Suprapubic skin (tissue), 4 donors: ENCODE measurements at regions not wholly inside any gene's neighbourhood (a gene's known extent, or its start where the extent isn't known, plus 50 kb on each side); places are given as distances from the start of the nearest gene placed in this dataset.

Experiments
- DNase-seq, 2 donors: peaks; one replicate each; pipeline ENCODE4 v3.0.0-alpha.2; 2019; ENCODE audit warnings: low spot score in 2 of 2
- H3K27ac ChIP-seq: fragments of 200-600 bp; sonication (generic); one replicate; pipeline ENCODE4 v1.5.1; 2019
- H3K27me3 ChIP-seq: fragments of 200-600 bp; sonication (generic); one replicate; pipeline ENCODE4 v1.5.1; 2019
- H3K36me3 ChIP-seq: fragments of 200-600 bp; sonication (generic); one replicate; pipeline ENCODE4 v1.5.1; 2019
- H3K4me1 ChIP-seq: fragments of 200-600 bp; sonication (generic); one replicate; pipeline ENCODE4 v1.5.1; 2019
- H3K4me3 ChIP-seq: fragments of 200-600 bp; sonication (generic); one replicate; pipeline ENCODE4 v1.5.1; 2019; ENCODE audit warnings: mild to moderate bottlenecking
- H3K9me3 ChIP-seq: fragments of 200-600 bp; sonication (generic); one replicate; pipeline ENCODE4 v1.5.1; 2019
- EP300 ChIP-seq: sonication (generic); formaldehyde crosslinking; IDR thresholded peaks from one replicate; pipeline ENCODE4 v1.6.1; 2017; ENCODE audit warnings: antibody characterized with exemption
- POLR2A ChIP-seq, 2 donors: fragments of 450-650 bp; IDR thresholded peaks; one replicate each; pipeline ENCODE4 v1.6.1; 2017; ENCODE audit warnings: antibody characterized with exemption in 2 of 2, mild to moderate bottlenecking in 2 of 2, moderate library complexity in 2 of 2
- POLR2AphosphoS5 ChIP-seq, 3 donors: sonication (generic); formaldehyde crosslinking; IDR thresholded peaks; one replicate each; pipeline ENCODE4 v1.6.1; 2017; ENCODE audit warnings: antibody characterized with exemption in 3 of 3
- WGBS: methylation state at CpG from one replicate; pipeline ENCODE4 v1.1.5; 2018; 5-methylcytosine and 5-hydroxymethylcytosine counted together
- TF ChIP-seq, protein P1 (sequence below), 2 donors: fragments of 200-600 bp in 1 of 2; fragments of 450-650 bp in 1 of 2; sonication (generic) in 1 of 2; IDR thresholded peaks; one replicate each; pipeline ENCODE4 v1.5.1; 2016 to 2019; ENCODE audit warnings: antibody characterized with exemption in 2 of 2, mild to moderate bottlenecking in 1 of 2, moderate library complexity in 1 of 2

DNA sequence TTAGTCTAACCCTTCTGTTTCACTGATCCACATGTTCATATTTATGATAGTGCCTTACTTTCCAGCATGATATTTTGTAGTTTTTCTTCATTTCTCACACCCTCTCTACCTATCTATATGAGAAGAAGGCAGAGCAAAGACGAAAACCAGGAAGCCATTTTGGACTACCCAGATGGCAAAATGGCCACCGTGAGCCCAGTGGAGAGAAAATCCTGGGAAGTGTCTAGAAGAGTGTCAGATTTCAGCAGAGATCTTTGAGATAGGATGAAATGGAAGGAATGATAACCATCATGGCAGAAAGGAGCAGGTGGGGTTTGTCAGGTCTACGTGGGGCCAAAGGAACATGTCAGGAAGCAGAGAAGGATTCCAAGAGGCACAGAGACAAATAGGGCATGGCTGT lies 84.0 kb upstream of the MYCN start:
- Histone ChIP-seq H3K4me3 (no peak overlapping the region), H3K36me3 (no peaks in the 10 kb centered on the region), H3K4me1 (no peaks in the 10 kb centered on the region), H3K27ac (no peak overlapping the region), H3K9me3 (no peaks in the 10 kb centered on the region), H3K27me3 (peaks cover 3% of the 10 kb centered on the region)
- DNase-seq, result no peak
- WGBS, result 88% methylated on average over 3 of the region's 3 CpGs
- TF ChIP-seq POLR2AphosphoS5 (IDR thresholded peaks at IDR 0.05) (no peak), EP300 (no peak), POLR2A (IDR thresholded peaks at IDR 0.05) (no peak)
- TF ChIP-seq, protein P1, sequence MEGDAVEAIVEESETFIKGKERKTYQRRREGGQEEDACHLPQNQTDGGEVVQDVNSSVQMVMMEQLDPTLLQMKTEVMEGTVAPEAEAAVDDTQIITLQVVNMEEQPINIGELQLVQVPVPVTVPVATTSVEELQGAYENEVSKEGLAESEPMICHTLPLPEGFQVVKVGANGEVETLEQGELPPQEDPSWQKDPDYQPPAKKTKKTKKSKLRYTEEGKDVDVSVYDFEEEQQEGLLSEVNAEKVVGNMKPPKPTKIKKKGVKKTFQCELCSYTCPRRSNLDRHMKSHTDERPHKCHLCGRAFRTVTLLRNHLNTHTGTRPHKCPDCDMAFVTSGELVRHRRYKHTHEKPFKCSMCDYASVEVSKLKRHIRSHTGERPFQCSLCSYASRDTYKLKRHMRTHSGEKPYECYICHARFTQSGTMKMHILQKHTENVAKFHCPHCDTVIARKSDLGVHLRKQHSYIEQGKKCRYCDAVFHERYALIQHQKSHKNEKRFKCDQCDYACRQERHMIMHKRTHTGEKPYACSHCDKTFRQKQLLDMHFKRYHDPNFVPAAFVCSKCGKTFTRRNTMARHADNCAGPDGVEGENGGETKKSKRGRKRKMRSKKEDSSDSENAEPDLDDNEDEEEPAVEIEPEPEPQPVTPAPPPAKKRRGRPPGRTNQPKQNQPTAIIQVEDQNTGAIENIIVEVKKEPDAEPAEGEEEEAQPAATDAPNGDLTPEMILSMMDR (IDR thresholded peaks at IDR 0.05), result no peak

- H3K36me3 ChIP-seq, result no peaks in the 10 kb centered on the region
- H3K9me3 ChIP-seq, result no peaks in the 10 kb centered on the region
- peaks cover 3% of the 10 kb centered on the region for H3K27me3 ChIP-seq
- no peak for DNase-seq
- TF ChIP-seq POLR2A (IDR thresholded peaks at IDR 0.05) (no peak), POLR2AphosphoS5 (IDR thresholded peaks at IDR 0.05) (no peak), EP300 (no peak)
- TF ChIP-seq, protein P1 (IDR thresholded peaks at IDR 0.05), result no peak
- no peak overlapping the region for H3K4me3 ChIP-seq
- H3K27ac ChIP-seq, result no peak overlapping the region
- no peaks in the 10 kb centered on the region for H3K4me1 ChIP-seq
- WGBS, result 75% methylated on average over 6 of the region's 6 CpGs
Observed at GRCh38 chr2:15858466-15858865, 81.9 kb upstream of the MYCN start.

DNA sequence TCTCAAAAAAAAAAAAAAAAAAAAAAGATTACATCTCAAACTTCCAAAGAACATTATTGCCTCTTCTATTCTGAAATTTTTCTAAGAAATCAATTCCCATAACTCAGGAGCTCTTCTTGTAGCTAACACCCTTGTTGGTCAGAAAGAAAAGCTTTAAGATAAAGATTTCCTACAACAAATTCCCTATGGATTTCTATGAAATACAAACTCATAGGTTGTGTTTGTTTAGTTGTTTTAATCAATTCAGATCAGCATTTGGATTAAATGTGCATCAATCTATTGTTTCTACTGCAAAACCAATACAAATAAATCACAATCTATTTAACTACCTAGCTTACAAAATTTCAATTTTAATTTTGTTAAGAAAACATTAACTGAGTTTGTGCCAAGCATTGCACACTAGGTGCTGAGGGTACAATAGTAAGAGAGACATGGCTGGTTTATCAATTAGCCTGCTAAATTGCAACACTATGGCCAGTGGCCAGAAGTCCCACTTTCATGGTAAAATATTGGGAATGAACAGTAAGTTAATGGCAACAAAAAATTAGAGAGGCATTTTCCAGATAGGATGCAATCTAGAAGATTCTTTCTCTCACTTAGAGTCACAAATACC lies 80.2 kb upstream of the MYCN start:
- Histone ChIP-seq H3K9me3 (no peaks in the 10 kb centered on the region), H3K4me3 (no peak overlapping the region), H3K36me3 (no peaks in the 10 kb centered on the region), H3K27me3 (peaks cover 3% of the 10 kb centered on the region), H3K27ac (no peak overlapping the region), H3K4me1 (no peaks in the 10 kb centered on the region)
- DNase-seq, result no peak
- TF ChIP-seq EP300 (no peak), POLR2AphosphoS5 (IDR thresholded peaks at IDR 0.05) (no peak), POLR2A (IDR thresholded peaks at IDR 0.05) (no peak)
- TF ChIP-seq, protein P1 (IDR thresholded peaks at IDR 0.05), result no peak

GRCh38 chr2:15860760-15861159 lies 79.6 kb upstream of the MYCN start:
- peaks cover 3% of the 10 kb centered on the region for H3K27me3 ChIP-seq
- no peaks in the 10 kb centered on the region for H3K36me3 ChIP-seq
- H3K27ac ChIP-seq, result no peak overlapping the region
- no peak overlapping the region for H3K4me3 ChIP-seq
- H3K9me3 ChIP-seq, result no peaks in the 10 kb centered on the region
- TF ChIP-seq POLR2AphosphoS5 (IDR thresholded peaks at IDR 0.05) (no peak), POLR2A (IDR thresholded peaks at IDR 0.05) (no peak), EP300 (no peak)
- TF ChIP-seq, protein P1 (IDR thresholded peaks at IDR 0.05), result no peak
- WGBS, result 65% methylated on average over 1 of the region's 1 CpG
- DNase-seq, result no peak
- H3K4me1 ChIP-seq, result no peaks in the 10 kb centered on the region

GRCh38 chr2:15861172-15861822 lies 79.1 kb upstream of the MYCN start:
- Histone ChIP-seq H3K27me3 (peaks cover 3% of the 10 kb centered on the region), H3K4me1 (no peaks in the 10 kb centered on the region), H3K4me3 (no peak overlapping the region), H3K9me3 (no peaks in the 10 kb centered on the region), H3K27ac (no peak overlapping the region), H3K36me3 (no peaks in the 10 kb centered on the region)
- DNase-seq, result no peak
- 86% methylated on average over 6 of the region's 6 CpGs for WGBS
- no peak for TF ChIP-seq POLR2AphosphoS5 (IDR thresholded peaks at IDR 0.05)
- TF ChIP-seq, protein P1 (IDR thresholded peaks at IDR 0.05), result no peak
